ENCODE measurements at regions not wholly inside any gene's neighbourhood (a gene's known extent, or its start where the extent isn't known, plus 50 kb on each side); places are given as distances from the start of the nearest gene placed in this dataset.

DNA sequence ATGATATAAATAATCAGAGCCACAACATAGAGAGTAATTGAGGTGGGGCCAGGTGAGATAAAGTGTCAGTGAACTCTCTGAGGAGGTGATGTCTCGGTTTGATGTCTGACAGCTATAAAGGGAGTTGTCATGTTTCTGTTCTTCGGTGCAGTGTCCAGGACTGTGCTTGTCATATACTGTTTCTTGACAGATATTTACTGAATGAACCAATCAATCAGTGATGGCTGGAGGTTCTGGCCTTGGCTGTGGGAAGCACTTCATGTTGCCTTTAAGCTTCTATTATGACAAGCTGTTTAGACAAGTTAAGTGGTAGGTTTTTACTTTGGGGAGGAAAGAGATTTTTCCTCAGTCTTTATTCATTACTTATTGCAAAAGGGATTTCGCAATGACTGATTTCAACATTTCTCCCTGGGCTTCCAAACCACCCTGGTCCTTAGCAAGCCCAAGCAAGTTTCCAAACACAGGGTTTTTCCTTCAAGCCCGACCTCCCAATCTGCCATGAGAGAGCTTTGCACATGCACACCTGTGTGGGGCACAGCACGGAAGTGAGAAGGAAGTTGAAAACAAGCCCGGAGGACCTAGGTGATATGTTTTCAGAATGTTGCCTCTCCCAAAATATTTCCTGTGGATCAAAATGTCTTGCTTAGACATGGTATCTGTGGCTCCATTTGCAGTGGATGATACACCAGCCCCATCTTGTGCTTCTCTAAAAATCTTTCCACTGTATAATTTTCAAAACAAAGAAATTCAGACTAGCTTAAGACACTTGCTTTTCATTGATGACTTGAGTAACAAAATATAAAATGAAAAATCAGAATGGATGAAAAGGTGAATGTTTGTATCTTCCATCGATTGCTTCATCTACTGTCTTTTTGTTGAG lies 567.3 kb upstream of the BTBD3 start:
- TF ChIP-seq, protein P1, sequence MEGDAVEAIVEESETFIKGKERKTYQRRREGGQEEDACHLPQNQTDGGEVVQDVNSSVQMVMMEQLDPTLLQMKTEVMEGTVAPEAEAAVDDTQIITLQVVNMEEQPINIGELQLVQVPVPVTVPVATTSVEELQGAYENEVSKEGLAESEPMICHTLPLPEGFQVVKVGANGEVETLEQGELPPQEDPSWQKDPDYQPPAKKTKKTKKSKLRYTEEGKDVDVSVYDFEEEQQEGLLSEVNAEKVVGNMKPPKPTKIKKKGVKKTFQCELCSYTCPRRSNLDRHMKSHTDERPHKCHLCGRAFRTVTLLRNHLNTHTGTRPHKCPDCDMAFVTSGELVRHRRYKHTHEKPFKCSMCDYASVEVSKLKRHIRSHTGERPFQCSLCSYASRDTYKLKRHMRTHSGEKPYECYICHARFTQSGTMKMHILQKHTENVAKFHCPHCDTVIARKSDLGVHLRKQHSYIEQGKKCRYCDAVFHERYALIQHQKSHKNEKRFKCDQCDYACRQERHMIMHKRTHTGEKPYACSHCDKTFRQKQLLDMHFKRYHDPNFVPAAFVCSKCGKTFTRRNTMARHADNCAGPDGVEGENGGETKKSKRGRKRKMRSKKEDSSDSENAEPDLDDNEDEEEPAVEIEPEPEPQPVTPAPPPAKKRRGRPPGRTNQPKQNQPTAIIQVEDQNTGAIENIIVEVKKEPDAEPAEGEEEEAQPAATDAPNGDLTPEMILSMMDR (conservative IDR thresholded peaks at IDR 0.05) = no peak
- TF ChIP-seq EZH2 (IDR thresholded peaks at IDR 0.05; ENCODE audit: low read depth) = no peak
